ENCODE measurements at regions not wholly inside any gene's neighbourhood (a gene's known extent, or its start where the extent isn't known, plus 50 kb on each side); places are given as distances from the start of the nearest gene placed in this dataset.

GRCh38 chr7:155203882-155204691, 93.6 kb upstream of the INSIG1 start:
- no peaks in the 10 kb centered on the region for H3K4me1 ChIP-seq
- H3K9me3 ChIP-seq, result no peaks in the 10 kb centered on the region
- no peaks in the 10 kb centered on the region for H3K27me3 ChIP-seq
- no peak for DNase-seq (ENCODE audit: low spot score)
- no peak overlapping the region for H3K4me3 ChIP-seq
- no peak for TF ChIP-seq CTCF (IDR thresholded peaks at IDR 0.05)
- no peaks in the 10 kb centered on the region for H3K36me3 ChIP-seq
- H3K27ac ChIP-seq, result no peak overlapping the region

- H3K36me3 ChIP-seq, result no peaks in the 10 kb centered on the region
- peak overlapping the region; percentile 81 to 84 for H3K27ac ChIP-seq
- no peaks in the 10 kb centered on the region for H3K9me3 ChIP-seq
- TF ChIP-seq CTCF (IDR thresholded peaks at IDR 0.05), result no peak
- no peaks in the 10 kb centered on the region for H3K4me1 ChIP-seq
- H3K4me3 ChIP-seq, result peak overlapping the region; percentile 12 to 34
- DNase-seq (ENCODE audit: low spot score), result no peak
- H3K27me3 ChIP-seq, result no peaks in the 10 kb centered on the region
These were observed 92.8 kb upstream of the INSIG1 start for GRCh38 chr7:155204744-155205367.

- peak; percentile 86 for DNase-seq (ENCODE audit: low spot score)
- H3K27ac ChIP-seq, result peak overlapping the region; percentile 81 to 84
- no peaks in the 10 kb centered on the region for H3K4me1 ChIP-seq
- H3K36me3 ChIP-seq, result no peaks in the 10 kb centered on the region
- peak in 1 of 2 donors; percentile 16 for TF ChIP-seq CTCF (IDR thresholded peaks at IDR 0.05)
- H3K9me3 ChIP-seq, result no peaks in the 10 kb centered on the region
- H3K4me3 ChIP-seq, result peak overlapping the region; percentile 17 to 34
- H3K27me3 ChIP-seq, result no peaks in the 10 kb centered on the region
These were observed 92.0 kb upstream of the INSIG1 start for GRCh38 chr7:155205368-155206317.

GRCh38 chr7:155206318-155207020, 91.2 kb upstream of the INSIG1 start:
- Histone ChIP-seq H3K36me3 (no peaks in the 10 kb centered on the region), H3K9me3 (no peaks in the 10 kb centered on the region), H3K27ac (peak overlapping the region; percentile 81 to 84), H3K4me3 (peak overlapping the region in 1 of 2 donors; percentile 34), H3K27me3 (no peaks in the 10 kb centered on the region), H3K4me1 (no peaks in the 10 kb centered on the region)
- TF ChIP-seq CTCF (IDR thresholded peaks at IDR 0.05), result no peak
- DNase-seq (ENCODE audit: low spot score), result peak; percentile 79

GRCh38 chr7:155207326-155208002, 90.2 kb upstream of the INSIG1 start:
- DNase-seq (ENCODE audit: low spot score), result no peak
- H3K27me3 ChIP-seq, result no peaks in the 10 kb centered on the region
- TF ChIP-seq CTCF (IDR thresholded peaks at IDR 0.05), result no peak
- no peak overlapping the region for H3K4me3 ChIP-seq
- H3K4me1 ChIP-seq, result no peaks in the 10 kb centered on the region
- H3K36me3 ChIP-seq, result no peaks in the 10 kb centered on the region
- no peaks in the 10 kb centered on the region for H3K9me3 ChIP-seq
- H3K27ac ChIP-seq, result peak overlapping the region; percentile 81 to 84
